GM19043 (cell line): ENCODE measurements at regions not wholly inside any gene's neighbourhood (a gene's known extent, or its start where the extent isn't known, plus 50 kb on each side); places are given as distances from the start of the nearest gene placed in this dataset.
"Not testable (repeated sequence)": the region's sequence is repeated elsewhere in the genome, so short reads cannot be mapped to it uniquely, and the experiment has no call there.

Experiments used
- ATAC-seq: cut with Tn5 transposase; IDR thresholded peaks from one replicate; pipeline ENCODE4 v1.9.1; 2021; ENCODE audit warnings: low read depth; ENCODE audit not compliant: unreplicated experiment

- not testable (repeated sequence) for ATAC-seq
These were observed 114.7 kb upstream of the NBPF26 start for GRCh38 chr1:120609015-120609573.

- ATAC-seq: not testable (repeated sequence)
These were observed 113.9 kb upstream of the NBPF26 start for GRCh38 chr1:120609834-120610233.

- not testable (repeated sequence) for ATAC-seq
These were observed 108.7 kb upstream of the NBPF26 start for GRCh38 chr1:120614931-120615639.

- ATAC-seq: not testable (repeated sequence)
These were observed 106.3 kb upstream of the NBPF26 start for GRCh38 chr1:120617493-120617892.

- ATAC-seq: not testable (repeated sequence)
These were observed 103.7 kb upstream of the NBPF26 start for GRCh38 chr1:120619867-120620692.

- ATAC-seq: not testable (repeated sequence)
These were observed 103.1 kb upstream of the NBPF26 start for GRCh38 chr1:120620693-120620969.

GRCh38 chr1:120621278-120621677 lies 102.5 kb upstream of the NBPF26 start:
- ATAC-seq: not testable (repeated sequence)

- not testable (repeated sequence) for ATAC-seq
These were observed 100.2 kb upstream of the NBPF26 start for GRCh38 chr1:120623539-120623938.

- not testable (repeated sequence) for ATAC-seq
These were observed 99.1 kb upstream of the NBPF26 start for GRCh38 chr1:120624565-120625064.

GRCh38 chr1:120629832-120630455 lies 93.8 kb upstream of the NBPF26 start:
- not testable (repeated sequence) for ATAC-seq

- not testable (repeated sequence) for ATAC-seq
These were observed 88.6 kb upstream of the NBPF26 start for GRCh38 chr1:120634816-120635806.

GRCh38 chr1:120640261-120641013 lies 83.3 kb upstream of the NBPF26 start:
- not testable (repeated sequence) for ATAC-seq

GRCh38 chr1:120641014-120641302 lies 82.8 kb upstream of the NBPF26 start:
- ATAC-seq: not testable (repeated sequence)

- not testable (repeated sequence) for ATAC-seq
These were observed 76.6 kb upstream of the NBPF26 start for GRCh38 chr1:120647182-120647581.

- ATAC-seq: not testable (repeated sequence)
These were observed 74.7 kb upstream of the NBPF26 start for GRCh38 chr1:120648915-120649623.

GRCh38 chr1:120649730-120650129 lies 74.0 kb upstream of the NBPF26 start:
- not testable (repeated sequence) for ATAC-seq

GRCh38 chr1:120654114-120654513 lies 69.6 kb upstream of the NBPF26 start:
- ATAC-seq: not testable (repeated sequence)

GRCh38 chr1:120655394-120655793 lies 68.4 kb upstream of the NBPF26 start:
- not testable (repeated sequence) for ATAC-seq
